Suprapubic skin (tissue), 4 donors: ENCODE measurements at regions not wholly inside any gene's neighbourhood (a gene's known extent, or its start where the extent isn't known, plus 50 kb on each side); places are given as distances from the start of the nearest gene placed in this dataset.

ENCODE experiments used
- EP300 ChIP-seq: sonication (generic); formaldehyde crosslinking; IDR thresholded peaks from one replicate; pipeline ENCODE4 v1.6.1; 2017; ENCODE audit warnings: antibody characterized with exemption
- POLR2A ChIP-seq, 2 donors: fragments of 450-650 bp; IDR thresholded peaks; one replicate each; pipeline ENCODE4 v1.6.1; 2017; ENCODE audit warnings: antibody characterized with exemption in 2 of 2, mild to moderate bottlenecking in 2 of 2, moderate library complexity in 2 of 2
- POLR2AphosphoS5 ChIP-seq, 3 donors: sonication (generic); formaldehyde crosslinking; IDR thresholded peaks; one replicate each; pipeline ENCODE4 v1.6.1; 2017; ENCODE audit warnings: antibody characterized with exemption in 3 of 3
- TF ChIP-seq, protein P1 (sequence below), 2 donors: fragments of 200-600 bp in 1 of 2; fragments of 450-650 bp in 1 of 2; sonication (generic) in 1 of 2; IDR thresholded peaks; one replicate each; pipeline ENCODE4 v1.5.1; 2016 to 2019; ENCODE audit warnings: antibody characterized with exemption in 2 of 2, mild to moderate bottlenecking in 1 of 2, moderate library complexity in 1 of 2

DNA sequence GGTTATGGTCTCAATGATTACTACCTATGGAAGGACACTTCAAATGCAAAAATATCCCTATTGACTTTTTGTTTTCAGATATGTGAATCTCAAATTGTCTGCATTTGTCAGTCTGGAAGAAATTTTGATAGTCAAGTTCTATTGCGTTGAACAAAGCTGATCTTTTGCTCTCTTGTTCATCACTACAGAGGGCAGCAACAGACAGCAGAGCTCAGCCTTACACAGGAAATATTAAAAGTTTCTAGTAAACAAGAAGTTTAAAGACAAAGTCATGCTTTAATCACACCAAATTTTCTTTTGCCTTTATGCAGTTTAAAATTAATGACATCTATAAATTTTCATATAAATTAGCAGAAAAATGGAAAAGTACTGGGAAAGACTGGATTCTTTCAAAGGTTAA lies 617.5 kb downstream of the NR4A2 start:
- TF ChIP-seq POLR2AphosphoS5 (IDR thresholded peaks at IDR 0.05) (no peak), EP300 (no peak), POLR2A (IDR thresholded peaks at IDR 0.05) (no peak)
- TF ChIP-seq, protein P1, sequence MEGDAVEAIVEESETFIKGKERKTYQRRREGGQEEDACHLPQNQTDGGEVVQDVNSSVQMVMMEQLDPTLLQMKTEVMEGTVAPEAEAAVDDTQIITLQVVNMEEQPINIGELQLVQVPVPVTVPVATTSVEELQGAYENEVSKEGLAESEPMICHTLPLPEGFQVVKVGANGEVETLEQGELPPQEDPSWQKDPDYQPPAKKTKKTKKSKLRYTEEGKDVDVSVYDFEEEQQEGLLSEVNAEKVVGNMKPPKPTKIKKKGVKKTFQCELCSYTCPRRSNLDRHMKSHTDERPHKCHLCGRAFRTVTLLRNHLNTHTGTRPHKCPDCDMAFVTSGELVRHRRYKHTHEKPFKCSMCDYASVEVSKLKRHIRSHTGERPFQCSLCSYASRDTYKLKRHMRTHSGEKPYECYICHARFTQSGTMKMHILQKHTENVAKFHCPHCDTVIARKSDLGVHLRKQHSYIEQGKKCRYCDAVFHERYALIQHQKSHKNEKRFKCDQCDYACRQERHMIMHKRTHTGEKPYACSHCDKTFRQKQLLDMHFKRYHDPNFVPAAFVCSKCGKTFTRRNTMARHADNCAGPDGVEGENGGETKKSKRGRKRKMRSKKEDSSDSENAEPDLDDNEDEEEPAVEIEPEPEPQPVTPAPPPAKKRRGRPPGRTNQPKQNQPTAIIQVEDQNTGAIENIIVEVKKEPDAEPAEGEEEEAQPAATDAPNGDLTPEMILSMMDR (IDR thresholded peaks at IDR 0.05): no peak
